OCI-LY3 (cell line): ENCODE measurements at regions not wholly inside any gene's neighbourhood (a gene's known extent, or its start where the extent isn't known, plus 50 kb on each side); places are given as distances from the start of the nearest gene placed in this dataset.

Source experiments
- H2AFZ ChIP-seq: fragments of 200-600, 300-600 bp; shearing (Covaris generic); 2 replicates; pipeline ENCODE4 v1.6.0; 2014; ENCODE audit warnings: antibody characterized with exemption, low read depth, low read length
- H3K27ac ChIP-seq: fragments of 200-600, 300-600 bp; sonication (generic); 2 replicates; pipeline ENCODE4 v1.5.1; 2014; ENCODE audit warnings: mild to moderate bottlenecking, low read length, moderate library complexity, mixed read lengths
- H3K27me3 ChIP-seq: fragments of 200-600, 300-600 bp; sonication (generic); 2 replicates; pipeline ENCODE4 v1.6.1; 2014; ENCODE audit warnings: low read depth, low read length, mixed read lengths
- H3K36me3 ChIP-seq: fragments of 200-600, 300-600 bp; sonication (generic); replicated peaks from 2 replicates; pipeline ENCODE3; 2014; ENCODE audit warnings: low read depth, low read length, mixed read lengths
- H3K4me1 ChIP-seq: fragments of 300-600, 200-600 bp; sonication (generic); 2 replicates; pipeline ENCODE4 v1.6.1; 2014; ENCODE audit warnings: low read length, mixed read lengths
- H3K4me2 ChIP-seq: fragments of 200-600, 300-600 bp; sonication (generic); 2 replicates; pipeline ENCODE4 v1.6.1; 2014; ENCODE audit warnings: low read length, mixed read lengths
- H3K4me3 ChIP-seq: fragments of 300-600, 200-600 bp; sonication (generic); 2 replicates; pipeline ENCODE4 v1.5.1; 2014; ENCODE audit warnings: antibody characterized with exemption, mild to moderate bottlenecking, low read length, moderate library complexity
- H3K79me2 ChIP-seq: fragments of 300-600, 200-600 bp; shearing (Covaris generic); 2 replicates; pipeline ENCODE4 v1.6.1; 2014; ENCODE audit warnings: mild to moderate bottlenecking, low read length, mixed read lengths
- H3K9ac ChIP-seq: fragments of 300-600, 200-600 bp; shearing (Covaris generic); 2 replicates; pipeline ENCODE4 v1.6.0; 2014; ENCODE audit warnings: mild to moderate bottlenecking, low read length, moderate library complexity
- H3K9me3 ChIP-seq: fragments of 200-600, 300-600 bp; shearing (Covaris generic); 2 replicates; pipeline ENCODE4 v1.6.1; 2014; ENCODE audit warnings: low read length, mixed read lengths; ENCODE audit not compliant: insufficient read depth
- H4K20me1 ChIP-seq: fragments of 200-600, 300-600 bp; sonication (generic); 2 replicates; pipeline ENCODE4 v1.6.1; 2016; ENCODE audit warnings: low read length, mixed read lengths; ENCODE audit not compliant: insufficient read depth
- EZH2phosphoT487 ChIP-seq: fragments of 200-600 bp; shearing (Covaris generic); IDR thresholded peaks from 2 replicates; pipeline ENCODE4 v1.6.1; 2018; ENCODE audit warnings: antibody characterized with exemption, mixed run types, low read depth
- TF ChIP-seq, protein P1 (sequence below): fragments of 200-600, 300-600 bp; sonication (generic); IDR thresholded peaks from 2 replicates; pipeline ENCODE4 v1.5.1; 2014; ENCODE audit warnings: antibody characterized with exemption, low read length, low read depth

- Histone ChIP-seq H3K9ac (no peak overlapping the region), H3K4me2 (no peak overlapping the region), H4K20me1 (no peaks in the 10 kb centered on the region), H3K36me3 (no peaks in the 10 kb centered on the region), H2AFZ (no peak overlapping the region), H3K9me3 (no peaks in the 10 kb centered on the region), H3K4me1 (no peaks in the 10 kb centered on the region), H3K27ac (no peak overlapping the region), H3K27me3 (no peaks in the 10 kb centered on the region), H3K79me2 (no peaks in the 10 kb centered on the region), H3K4me3 (no peak overlapping the region)
- no peak for TF ChIP-seq EZH2phosphoT487
- TF ChIP-seq, protein P1, sequence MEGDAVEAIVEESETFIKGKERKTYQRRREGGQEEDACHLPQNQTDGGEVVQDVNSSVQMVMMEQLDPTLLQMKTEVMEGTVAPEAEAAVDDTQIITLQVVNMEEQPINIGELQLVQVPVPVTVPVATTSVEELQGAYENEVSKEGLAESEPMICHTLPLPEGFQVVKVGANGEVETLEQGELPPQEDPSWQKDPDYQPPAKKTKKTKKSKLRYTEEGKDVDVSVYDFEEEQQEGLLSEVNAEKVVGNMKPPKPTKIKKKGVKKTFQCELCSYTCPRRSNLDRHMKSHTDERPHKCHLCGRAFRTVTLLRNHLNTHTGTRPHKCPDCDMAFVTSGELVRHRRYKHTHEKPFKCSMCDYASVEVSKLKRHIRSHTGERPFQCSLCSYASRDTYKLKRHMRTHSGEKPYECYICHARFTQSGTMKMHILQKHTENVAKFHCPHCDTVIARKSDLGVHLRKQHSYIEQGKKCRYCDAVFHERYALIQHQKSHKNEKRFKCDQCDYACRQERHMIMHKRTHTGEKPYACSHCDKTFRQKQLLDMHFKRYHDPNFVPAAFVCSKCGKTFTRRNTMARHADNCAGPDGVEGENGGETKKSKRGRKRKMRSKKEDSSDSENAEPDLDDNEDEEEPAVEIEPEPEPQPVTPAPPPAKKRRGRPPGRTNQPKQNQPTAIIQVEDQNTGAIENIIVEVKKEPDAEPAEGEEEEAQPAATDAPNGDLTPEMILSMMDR, result no peak
These were observed 134.9 kb downstream of the SOX11 start for GRCh38 chr2:5826979-5827655.

DNA sequence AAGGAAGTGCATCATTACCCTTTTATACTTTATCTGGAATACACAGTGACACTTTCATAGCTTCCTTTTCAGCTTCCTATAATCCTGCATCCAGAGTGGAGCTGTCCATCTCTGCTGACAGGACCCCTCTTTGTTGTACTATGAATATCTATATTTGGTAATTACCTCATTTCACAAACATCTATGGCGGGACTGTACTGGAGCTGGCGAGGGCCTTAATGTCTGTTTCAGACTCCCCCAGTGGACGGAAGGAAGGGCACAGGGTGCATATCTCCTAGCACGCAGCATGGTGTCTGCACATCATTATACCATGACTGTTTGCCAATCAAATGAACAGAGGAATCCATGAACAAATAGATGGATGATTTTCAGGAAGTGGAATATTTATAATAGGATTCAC lies 142.3 kb downstream of the SOX11 start:
- H3K27me3 ChIP-seq, result no peaks in the 10 kb centered on the region
- no peaks in the 10 kb centered on the region for H3K79me2 ChIP-seq
- H3K4me3 ChIP-seq, result no peak overlapping the region
- no peaks in the 10 kb centered on the region for H4K20me1 ChIP-seq
- no peaks in the 10 kb centered on the region for H3K4me1 ChIP-seq
- H3K9ac ChIP-seq, result no peak overlapping the region
- H2AFZ ChIP-seq, result no peak overlapping the region
- no peaks in the 10 kb centered on the region for H3K9me3 ChIP-seq
- H3K4me2 ChIP-seq, result no peak overlapping the region
- TF ChIP-seq EZH2phosphoT487, result no peak
- TF ChIP-seq, protein P1, result no peak
- no peak overlapping the region for H3K27ac ChIP-seq
- no peaks in the 10 kb centered on the region for H3K36me3 ChIP-seq

DNA sequence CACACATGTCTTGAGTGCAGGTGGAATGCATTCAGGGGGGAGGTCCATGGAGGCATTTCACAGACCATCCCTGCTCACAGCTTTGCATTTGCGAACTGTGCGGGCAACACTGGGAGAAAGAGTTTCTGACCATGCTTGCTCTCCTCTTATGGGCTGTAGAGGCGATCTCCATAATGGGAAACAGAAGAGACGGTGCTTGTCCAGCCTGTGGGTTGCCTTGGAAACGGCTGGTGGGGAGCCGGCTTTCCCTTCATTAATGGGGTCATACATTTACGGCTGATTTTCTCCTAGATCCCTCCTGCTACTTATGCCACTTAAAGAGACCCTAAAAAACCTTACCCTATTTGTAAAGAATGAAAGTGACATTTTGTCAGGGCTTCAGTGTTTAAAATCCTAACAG lies 147.4 kb downstream of the SOX11 start:
- Histone ChIP-seq H3K36me3 (no peaks in the 10 kb centered on the region), H3K79me2 (no peaks in the 10 kb centered on the region), H3K4me3 (no peak overlapping the region), H3K27ac (no peak overlapping the region), H3K4me1 (no peaks in the 10 kb centered on the region), H2AFZ (no peak overlapping the region), H3K9ac (no peak overlapping the region), H4K20me1 (no peaks in the 10 kb centered on the region), H3K4me2 (no peak overlapping the region), H3K9me3 (no peaks in the 10 kb centered on the region), H3K27me3 (no peaks in the 10 kb centered on the region)
- TF ChIP-seq, protein P1, result no peak
- TF ChIP-seq EZH2phosphoT487, result no peak

- Histone ChIP-seq H3K27ac (no peak overlapping the region), H3K27me3 (no peaks in the 10 kb centered on the region), H2AFZ (no peak overlapping the region), H3K36me3 (no peaks in the 10 kb centered on the region), H3K4me2 (no peak overlapping the region), H3K79me2 (no peaks in the 10 kb centered on the region), H4K20me1 (no peaks in the 10 kb centered on the region), H3K4me3 (no peak overlapping the region), H3K9me3 (no peaks in the 10 kb centered on the region), H3K4me1 (no peaks in the 10 kb centered on the region), H3K9ac (no peak overlapping the region)
- TF ChIP-seq, protein P1, result no peak
- TF ChIP-seq EZH2phosphoT487, result no peak
These were observed 148.9 kb downstream of the SOX11 start for GRCh38 chr2:5841126-5841525.
